GM12891 (cell line): ENCODE measurements at regions not wholly inside any gene's neighbourhood (a gene's known extent, or its start where the extent isn't known, plus 50 kb on each side); places are given as distances from the start of the nearest gene placed in this dataset.
"Not testable (repeated sequence)": the region's sequence is repeated elsewhere in the genome, so short reads cannot be mapped to it uniquely, and the experiment has no call there.

ENCODE experiments used
- DNase-seq: peaks from one replicate; pipeline ENCODE4 v3.0.0; 2011; ENCODE audit warnings: low spot score; ENCODE audit not compliant: insufficient read length
- FAIRE-seq: peaks from 2 replicates; lab custom pipeline; 2011; peaks lifted over from hg19 to GRCh38; lab: Jason Lieb, UNC
- PAX5 ChIP-seq: IDR thresholded peaks from 2 replicates; pipeline ENCODE4 v1.6.1; 2011; ENCODE audit warnings: low read length, moderate library complexity, mild to moderate bottlenecking; ENCODE audit not compliant: insufficient read depth, severe bottlenecking
- POLR2A ChIP-seq: IDR thresholded peaks from 2 replicates; pipeline ENCODE4 v1.6.1; 2011; ENCODE audit warnings: low read depth, low read length, control low read depth
- POLR2AphosphoS5 ChIP-seq: IDR thresholded peaks from 2 replicates; pipeline ENCODE4 v1.6.1; 2011; ENCODE audit warnings: low read depth, low read length, control low read depth
- POU2F2 ChIP-seq: IDR thresholded peaks from 2 replicates; pipeline ENCODE4 v1.6.1; 2011; ENCODE audit warnings: low read depth, mild to moderate bottlenecking, control low read depth, low read length, moderate library complexity
- SPI1 ChIP-seq: IDR thresholded peaks from 2 replicates; pipeline ENCODE4 v1.6.1; 2011; ENCODE audit warnings: low read depth, low read length, control low read depth
- TAF1 ChIP-seq: IDR thresholded peaks from 2 replicates; pipeline ENCODE4 v1.6.1; 2011; ENCODE audit warnings: low read depth, low read length, control low read depth

GRCh38 chr12:44457465-44457864 is 418.6 kb downstream of the NELL2 start:
- DNase-seq (no peak), FAIRE-seq (no peak)
- TF ChIP-seq POU2F2 (no peak), POLR2AphosphoS5 (no peak), SPI1 (no peak), PAX5 (no peak), TAF1 (no peak), POLR2A (no peak)

GRCh38 chr12:44454959-44455358 is 421.2 kb downstream of the NELL2 start:
- not testable (repeated sequence) for FAIRE-seq, DNase-seq

- FAIRE-seq (no peak), DNase-seq (no peak)
- TF ChIP-seq POLR2A (no peak), TAF1 (no peak), POLR2AphosphoS5 (no peak), SPI1 (no peak), POU2F2 (no peak), PAX5 (no peak)
Observed at GRCh38 chr12:44446181-44446580, 429.9 kb downstream of the NELL2 start.

- DNase-seq (no peak), FAIRE-seq (peak; percentile 85)
- TF ChIP-seq POU2F2 (no peak), POLR2A (no peak), SPI1 (no peak), PAX5 (no peak), TAF1 (no peak), POLR2AphosphoS5 (no peak)
Observed at GRCh38 chr12:44441155-44441554, 435.0 kb downstream of the NELL2 start.
